SU-DHL-6 (cell line): ENCODE measurements at regions not wholly inside any gene's neighbourhood (a gene's known extent, or its start where the extent isn't known, plus 50 kb on each side); places are given as distances from the start of the nearest gene placed in this dataset.

Experiments used
- H2AFZ ChIP-seq: fragments of 200-600 bp; sonication (generic); 2 replicates; pipeline ENCODE4 v1.6.1; 2014; ENCODE audit warnings: low read depth, mild to moderate bottlenecking, moderate library complexity, mixed read lengths, antibody characterized with exemption, low read length; ENCODE audit not compliant: severe bottlenecking
- H3F3A ChIP-seq: fragments of 200-600 bp; shearing (Covaris generic); 2 replicates; pipeline ENCODE4 v1.6.0; 2016; ENCODE audit warnings: antibody characterized with exemption, mild to moderate bottlenecking; ENCODE audit not compliant: insufficient read depth
- H3K27ac ChIP-seq: fragments of 200-600 bp; sonication (generic); 2 replicates; pipeline ENCODE4 v1.5.1; 2016; ENCODE audit warnings: low read depth, mild to moderate bottlenecking, low read length, moderate library complexity, mixed read lengths
- H3K27me3 ChIP-seq: fragments of 200-600 bp; sonication (generic), shearing (Covaris generic); 2 replicates; pipeline ENCODE4 v1.6.0; 2014; ENCODE audit warnings: mild to moderate bottlenecking, low read length
- H3K36me3 ChIP-seq: fragments of 200-600 bp; sonication (generic); 2 replicates; pipeline ENCODE4 v1.6.1; 2014; ENCODE audit warnings: mild to moderate bottlenecking, low read length, mixed read lengths
- H3K4me2 ChIP-seq: fragments of 300-600, 200-600 bp; shearing (Covaris generic), sonication (generic); 2 replicates; pipeline ENCODE4 v1.6.0; 2014; ENCODE audit warnings: low read length, low read depth, mild to moderate bottlenecking; ENCODE audit not compliant: poor library complexity, severe bottlenecking
- H3K4me3 ChIP-seq: fragments of 200-600 bp; sonication (generic); 2 replicates; pipeline ENCODE4 v1.5.1; 2014; ENCODE audit warnings: antibody characterized with exemption, low read length, mild to moderate bottlenecking, mixed read lengths; ENCODE audit not compliant: insufficient read depth, poor library complexity, severe bottlenecking
- H3K79me2 ChIP-seq: fragments of 200-600 bp; sonication (generic); 2 replicates; pipeline ENCODE4 v1.6.1; 2014; ENCODE audit warnings: mild to moderate bottlenecking, low read length, moderate library complexity; ENCODE audit not compliant: insufficient read depth
- H3K9ac ChIP-seq: fragments of 200-600 bp; sonication (generic); 2 replicates; pipeline ENCODE4 v1.7.0; 2014; ENCODE audit warnings: mild to moderate bottlenecking, low read length
- H3K9me2 ChIP-seq: fragments of 200-600 bp; sonication (generic); replicated peaks from 2 replicates; pipeline ENCODE4 v1.6.1; 2014; ENCODE audit warnings: low read length; ENCODE audit not compliant: insufficient read depth
- H3K9me3 ChIP-seq: fragments of 200-600 bp; sonication (generic); 2 replicates; pipeline ENCODE4 v1.6.1; 2014; ENCODE audit warnings: low read length, mixed read lengths; ENCODE audit not compliant: insufficient read depth
- H4K20me1 ChIP-seq: fragments of 200-600 bp; sonication (generic); 2 replicates; pipeline ENCODE4 v1.6.1; 2014; ENCODE audit warnings: low read depth, mild to moderate bottlenecking, antibody characterized with exemption, low read length, moderate library complexity, mixed read lengths
- EZH2phosphoT487 ChIP-seq: fragments of 200-600 bp; sonication (generic), shearing (Covaris generic); conservative IDR thresholded peaks from 2 replicates; pipeline ENCODE4 v1.6.1; 2018; ENCODE audit warnings: mild to moderate bottlenecking, antibody characterized with exemption, low read length, moderate library complexity, mixed read lengths
- TF ChIP-seq, protein P1 (sequence below): fragments of 200-600 bp; sonication (generic); IDR thresholded peaks from one replicate; pipeline ENCODE4 v1.5.1; 2017; ENCODE audit warnings: antibody characterized with exemption, mild to moderate bottlenecking, low read length, moderate library complexity; ENCODE audit not compliant: insufficient read depth, poor library complexity, severe bottlenecking

DNA sequence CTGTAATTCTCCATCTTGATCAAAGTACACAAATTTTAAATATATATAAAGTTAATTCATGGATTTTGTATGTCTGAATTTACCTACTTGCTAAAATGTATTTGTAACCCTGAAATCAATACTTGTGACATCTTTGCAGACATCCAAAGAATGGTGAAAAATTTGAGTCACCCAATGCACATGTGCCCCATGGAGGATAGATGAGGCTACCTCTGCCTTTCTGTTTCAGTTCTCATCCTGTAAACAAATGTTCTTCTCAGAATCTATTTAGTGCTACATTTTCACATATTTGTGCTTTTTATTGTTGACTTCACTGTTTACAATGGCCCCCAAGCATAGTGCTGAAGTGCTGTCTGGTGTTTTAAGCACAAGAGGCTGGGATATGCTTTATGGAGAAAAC lies 171.5 kb downstream of the LRATD1 start:
- H3F3A ChIP-seq = no peaks in the 10 kb centered on the region
- H3K9me3 ChIP-seq = no peaks in the 10 kb centered on the region
- TF ChIP-seq EZH2phosphoT487 = no peak
- TF ChIP-seq, protein P1, sequence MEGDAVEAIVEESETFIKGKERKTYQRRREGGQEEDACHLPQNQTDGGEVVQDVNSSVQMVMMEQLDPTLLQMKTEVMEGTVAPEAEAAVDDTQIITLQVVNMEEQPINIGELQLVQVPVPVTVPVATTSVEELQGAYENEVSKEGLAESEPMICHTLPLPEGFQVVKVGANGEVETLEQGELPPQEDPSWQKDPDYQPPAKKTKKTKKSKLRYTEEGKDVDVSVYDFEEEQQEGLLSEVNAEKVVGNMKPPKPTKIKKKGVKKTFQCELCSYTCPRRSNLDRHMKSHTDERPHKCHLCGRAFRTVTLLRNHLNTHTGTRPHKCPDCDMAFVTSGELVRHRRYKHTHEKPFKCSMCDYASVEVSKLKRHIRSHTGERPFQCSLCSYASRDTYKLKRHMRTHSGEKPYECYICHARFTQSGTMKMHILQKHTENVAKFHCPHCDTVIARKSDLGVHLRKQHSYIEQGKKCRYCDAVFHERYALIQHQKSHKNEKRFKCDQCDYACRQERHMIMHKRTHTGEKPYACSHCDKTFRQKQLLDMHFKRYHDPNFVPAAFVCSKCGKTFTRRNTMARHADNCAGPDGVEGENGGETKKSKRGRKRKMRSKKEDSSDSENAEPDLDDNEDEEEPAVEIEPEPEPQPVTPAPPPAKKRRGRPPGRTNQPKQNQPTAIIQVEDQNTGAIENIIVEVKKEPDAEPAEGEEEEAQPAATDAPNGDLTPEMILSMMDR = no peak
- no peak overlapping the region for H3K27ac ChIP-seq
- no peaks in the 10 kb centered on the region for H3K27me3 ChIP-seq
- H3K9me2 ChIP-seq = no peaks in the 10 kb centered on the region; the same call in 1 of the 2 replicates
- H3K9ac ChIP-seq = no peak overlapping the region
- H3K36me3 ChIP-seq = no peaks in the 10 kb centered on the region
- H3K4me2 ChIP-seq = no peak overlapping the region
- no peaks in the 10 kb centered on the region for H3K79me2 ChIP-seq
- no peaks in the 10 kb centered on the region for H4K20me1 ChIP-seq
- H2AFZ ChIP-seq = no peak overlapping the region
- H3K4me3 ChIP-seq = no peak overlapping the region

GRCh38 chr2:14804902-14805301 lies 172.4 kb downstream of the LRATD1 start:
- H3K9me3 ChIP-seq = no peaks in the 10 kb centered on the region
- no peaks in the 10 kb centered on the region for H3F3A ChIP-seq
- TF ChIP-seq, protein P1 = no peak
- TF ChIP-seq EZH2phosphoT487 = no peak
- no peaks in the 10 kb centered on the region for H3K27me3 ChIP-seq
- H4K20me1 ChIP-seq = no peaks in the 10 kb centered on the region
- H3K36me3 ChIP-seq = no peaks in the 10 kb centered on the region
- no peak overlapping the region for H3K4me3 ChIP-seq
- H3K79me2 ChIP-seq = no peaks in the 10 kb centered on the region
- H3K9me2 ChIP-seq = no peaks in the 10 kb centered on the region; the same call in 1 of the 2 replicates
- no peak overlapping the region for H3K9ac ChIP-seq
- H3K27ac ChIP-seq = no peak overlapping the region
- H3K4me2 ChIP-seq = no peak overlapping the region
- H2AFZ ChIP-seq = no peak overlapping the region

DNA sequence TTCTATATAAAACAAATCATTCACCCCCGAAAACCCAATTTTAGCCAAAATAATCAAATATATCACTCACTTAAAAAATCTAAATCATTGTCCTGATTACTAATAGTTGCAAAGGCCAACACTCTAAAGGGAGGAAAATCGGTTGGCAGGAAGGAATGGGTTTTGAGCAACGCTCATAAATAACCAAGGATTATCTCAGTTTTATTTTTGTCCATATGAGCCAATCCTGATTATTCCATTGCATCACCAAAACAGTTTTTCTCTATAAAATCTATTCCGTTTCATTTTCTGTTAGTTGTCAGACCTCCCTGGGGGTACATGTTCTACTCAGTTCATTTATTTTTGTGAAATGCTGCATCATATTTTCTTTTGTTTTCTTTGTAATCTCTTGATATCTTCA lies 174.1 kb downstream of the LRATD1 start:
- no peaks in the 10 kb centered on the region for H3K36me3 ChIP-seq
- no peaks in the 10 kb centered on the region for H4K20me1 ChIP-seq
- no peak overlapping the region for H2AFZ ChIP-seq
- no peaks in the 10 kb centered on the region for H3K9me3 ChIP-seq
- no peak overlapping the region for H3K27ac ChIP-seq
- TF ChIP-seq EZH2phosphoT487 = no peak
- TF ChIP-seq, protein P1 = no peak
- H3K9me2 ChIP-seq = no peaks in the 10 kb centered on the region; the same call in 1 of the 2 replicates
- no peak overlapping the region for H3K4me2 ChIP-seq
- no peak overlapping the region for H3K4me3 ChIP-seq
- no peaks in the 10 kb centered on the region for H3K27me3 ChIP-seq
- no peaks in the 10 kb centered on the region for H3F3A ChIP-seq
- no peak overlapping the region for H3K9ac ChIP-seq
- H3K79me2 ChIP-seq = no peaks in the 10 kb centered on the region

GRCh38 chr2:14815201-14815600 lies 182.7 kb downstream of the LRATD1 start:
- no peaks in the 10 kb centered on the region for H3K9me2 ChIP-seq
- no peak overlapping the region for H3K4me3 ChIP-seq
- no peak overlapping the region for H3K4me2 ChIP-seq
- no peaks in the 10 kb centered on the region for H3K36me3 ChIP-seq
- no peaks in the 10 kb centered on the region for H3F3A ChIP-seq
- H3K27ac ChIP-seq = no peak overlapping the region
- no peaks in the 10 kb centered on the region for H3K9me3 ChIP-seq
- H2AFZ ChIP-seq = no peak overlapping the region
- H3K9ac ChIP-seq = no peak overlapping the region
- H3K79me2 ChIP-seq = no peaks in the 10 kb centered on the region
- TF ChIP-seq, protein P1 = no peak
- no peaks in the 10 kb centered on the region for H3K27me3 ChIP-seq
- H4K20me1 ChIP-seq = no peaks in the 10 kb centered on the region
